ENCODE measurements at regions not wholly inside any gene's neighbourhood (a gene's known extent, or its start where the extent isn't known, plus 50 kb on each side); places are given as distances from the start of the nearest gene placed in this dataset.

DNA sequence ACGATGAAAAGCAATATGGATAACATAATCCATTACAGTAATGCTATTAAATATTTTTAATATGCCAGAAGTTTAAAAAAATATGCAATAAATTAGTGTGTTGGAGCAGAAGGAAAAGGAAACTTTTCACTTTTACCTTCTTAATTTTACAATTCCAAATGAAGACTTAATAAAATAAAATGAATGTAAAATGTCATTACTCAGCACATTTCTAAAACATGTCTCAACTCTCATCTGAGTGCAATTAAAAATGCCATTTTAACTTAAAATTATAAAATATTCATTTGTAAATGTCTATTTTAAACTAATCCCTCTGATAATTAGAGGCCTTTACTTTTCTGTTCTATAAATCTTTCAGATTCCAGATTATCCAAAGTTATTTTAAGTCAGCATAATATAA is 733.4 kb downstream of the DNAH5 start:
- TF ChIP-seq, protein P1, sequence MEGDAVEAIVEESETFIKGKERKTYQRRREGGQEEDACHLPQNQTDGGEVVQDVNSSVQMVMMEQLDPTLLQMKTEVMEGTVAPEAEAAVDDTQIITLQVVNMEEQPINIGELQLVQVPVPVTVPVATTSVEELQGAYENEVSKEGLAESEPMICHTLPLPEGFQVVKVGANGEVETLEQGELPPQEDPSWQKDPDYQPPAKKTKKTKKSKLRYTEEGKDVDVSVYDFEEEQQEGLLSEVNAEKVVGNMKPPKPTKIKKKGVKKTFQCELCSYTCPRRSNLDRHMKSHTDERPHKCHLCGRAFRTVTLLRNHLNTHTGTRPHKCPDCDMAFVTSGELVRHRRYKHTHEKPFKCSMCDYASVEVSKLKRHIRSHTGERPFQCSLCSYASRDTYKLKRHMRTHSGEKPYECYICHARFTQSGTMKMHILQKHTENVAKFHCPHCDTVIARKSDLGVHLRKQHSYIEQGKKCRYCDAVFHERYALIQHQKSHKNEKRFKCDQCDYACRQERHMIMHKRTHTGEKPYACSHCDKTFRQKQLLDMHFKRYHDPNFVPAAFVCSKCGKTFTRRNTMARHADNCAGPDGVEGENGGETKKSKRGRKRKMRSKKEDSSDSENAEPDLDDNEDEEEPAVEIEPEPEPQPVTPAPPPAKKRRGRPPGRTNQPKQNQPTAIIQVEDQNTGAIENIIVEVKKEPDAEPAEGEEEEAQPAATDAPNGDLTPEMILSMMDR (IDR thresholded peaks at IDR 0.05; ENCODE audit: poor library complexity) = no peak
- TF ChIP-seq EZH2 (IDR thresholded peaks at IDR 0.05; ENCODE audit: borderline replicate concordance) (no peak), EZH2phosphoT487 (IDR thresholded peaks at IDR 0.05; ENCODE audit: low read depth, severe bottlenecking, unreplicated experiment) (no peak)

Data from hepatocyte (in vitro differentiated cells).